ENCODE measurements at regions not wholly inside any gene's neighbourhood (a gene's known extent, or its start where the extent isn't known, plus 50 kb on each side); places are given as distances from the start of the nearest gene placed in this dataset.
"Not testable (repeated sequence)": the region's sequence is repeated elsewhere in the genome, so short reads cannot be mapped to it uniquely, and the experiment has no call there.

GRCh38 chr4:115548123-115548522 is 434.7 kb upstream of the NDST4 start:
- DNase-seq, result no peak

DNA sequence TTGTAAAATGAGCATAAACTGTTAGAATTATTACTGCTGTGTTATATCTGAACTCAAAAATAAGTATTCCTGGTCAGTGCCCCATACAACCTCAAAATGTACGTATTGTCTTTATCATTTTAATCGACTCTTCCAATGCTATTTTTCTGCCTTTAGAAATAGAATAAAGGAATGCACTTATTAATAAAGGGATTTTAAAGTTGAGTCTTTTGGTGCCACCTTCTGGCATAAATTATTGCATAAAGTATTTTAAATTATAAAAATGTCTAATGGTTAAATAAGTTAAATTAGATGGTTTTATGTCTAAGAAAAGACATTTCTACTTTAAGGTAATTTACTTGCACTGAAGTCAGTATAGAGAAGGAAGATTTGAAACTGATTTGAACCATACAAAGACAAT is 424.0 kb upstream of the NDST4 start:
- no peak for DNase-seq

- no peak for DNase-seq
Measured at GRCh38 chr4:115529126-115529525, 415.7 kb upstream of the NDST4 start.

DNA sequence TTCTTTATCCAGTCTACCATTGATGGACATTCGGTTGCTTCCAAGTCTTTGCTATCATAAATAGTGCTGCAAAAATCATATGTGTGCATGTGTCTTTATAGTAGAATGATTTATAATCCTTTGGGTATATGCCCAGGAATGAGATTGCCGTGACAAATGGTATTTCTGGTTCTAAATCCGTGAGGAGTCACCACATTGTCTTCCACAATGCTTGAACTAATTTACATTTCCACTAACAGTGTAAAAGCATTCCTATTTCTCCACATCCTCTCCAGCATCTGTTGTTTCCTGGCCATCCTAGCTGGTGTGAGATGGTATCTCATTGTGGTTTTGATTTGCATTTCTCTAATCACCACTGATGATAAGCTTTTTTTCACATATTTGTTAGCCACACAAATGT is 406.1 kb upstream of the NDST4 start:
- DNase-seq, result not testable (repeated sequence)

- no peak for DNase-seq
Measured at GRCh38 chr4:115515772-115516171, 402.4 kb upstream of the NDST4 start.

- DNase-seq, result no peak
Measured at GRCh38 chr4:115515366-115515765, 401.9 kb upstream of the NDST4 start.

- no peak for DNase-seq
Measured at GRCh38 chr4:115514675-115515074, 401.3 kb upstream of the NDST4 start.

DNA sequence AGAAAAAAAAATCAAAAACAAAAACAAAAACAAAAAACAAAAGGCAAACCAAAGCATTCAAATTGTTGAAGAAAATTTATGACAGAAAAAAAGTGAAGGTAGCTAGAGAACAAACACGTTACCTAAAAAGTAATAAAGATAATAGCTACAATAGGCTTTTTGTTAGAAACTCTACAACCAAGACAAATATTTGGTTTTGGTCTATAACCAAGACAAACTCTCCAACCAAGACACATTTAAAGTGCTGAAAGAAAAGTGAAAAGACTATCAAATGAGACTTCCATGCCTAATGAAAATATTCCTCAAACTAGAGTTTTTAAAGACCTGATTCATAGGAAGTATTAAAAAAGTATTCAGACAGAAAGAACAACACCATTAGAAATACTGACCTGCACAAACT is 391.9 kb upstream of the NDST4 start:
- no peak for DNase-seq

- no peak for DNase-seq
Measured at GRCh38 chr4:115501656-115502055, 388.2 kb upstream of the NDST4 start.

GRCh38 chr4:115493770-115494169 is 380.4 kb upstream of the NDST4 start:
- DNase-seq, result not testable (repeated sequence)

DNA sequence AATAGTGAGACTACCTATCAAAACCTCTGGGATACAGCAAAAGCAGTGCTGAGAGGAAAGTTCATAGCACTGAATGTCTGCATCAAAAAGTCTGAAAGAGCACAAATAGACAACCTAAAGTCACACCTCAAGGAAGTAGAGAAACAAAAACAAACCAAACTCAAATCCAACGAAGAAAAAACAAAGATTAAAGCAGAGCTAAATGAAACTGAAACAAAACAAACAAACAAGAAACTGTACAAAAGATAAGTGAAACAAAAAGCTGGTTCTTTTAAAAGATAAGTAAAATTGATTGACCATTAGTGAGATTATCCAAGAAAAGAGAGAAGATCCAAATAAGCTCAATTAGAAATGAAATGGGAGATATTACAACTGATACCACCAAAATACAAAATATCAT is 378.3 kb upstream of the NDST4 start:
- no peak for DNase-seq

GRCh38 chr4:115489279-115489678 is 375.9 kb upstream of the NDST4 start:
- DNase-seq, result no peak

- no peak for DNase-seq
Measured at GRCh38 chr4:115485402-115485801, 372.0 kb upstream of the NDST4 start.

DNA sequence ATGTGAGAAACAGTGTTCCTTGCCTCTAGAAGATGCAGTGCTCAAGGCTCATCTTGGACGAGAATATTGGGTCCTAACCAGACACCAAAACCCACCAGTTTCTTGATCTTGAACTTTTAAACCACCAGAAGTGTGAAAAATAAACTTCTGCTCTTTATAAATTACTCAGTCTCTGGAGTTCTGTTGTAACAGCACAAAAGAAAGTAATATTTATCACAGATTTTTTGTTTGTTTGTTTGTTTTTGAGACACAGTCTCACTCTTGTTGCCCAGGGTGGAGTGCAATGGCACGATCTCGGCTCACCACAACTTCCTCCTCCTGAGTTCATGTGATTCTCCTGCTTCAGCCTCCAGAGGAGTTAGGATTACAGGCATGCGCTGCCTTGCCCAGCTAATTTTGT is 371.1 kb upstream of the NDST4 start:
- DNase-seq, result no peak

- DNase-seq, result no peak
Measured at GRCh38 chr4:115470763-115471162, 357.3 kb upstream of the NDST4 start.

DNA sequence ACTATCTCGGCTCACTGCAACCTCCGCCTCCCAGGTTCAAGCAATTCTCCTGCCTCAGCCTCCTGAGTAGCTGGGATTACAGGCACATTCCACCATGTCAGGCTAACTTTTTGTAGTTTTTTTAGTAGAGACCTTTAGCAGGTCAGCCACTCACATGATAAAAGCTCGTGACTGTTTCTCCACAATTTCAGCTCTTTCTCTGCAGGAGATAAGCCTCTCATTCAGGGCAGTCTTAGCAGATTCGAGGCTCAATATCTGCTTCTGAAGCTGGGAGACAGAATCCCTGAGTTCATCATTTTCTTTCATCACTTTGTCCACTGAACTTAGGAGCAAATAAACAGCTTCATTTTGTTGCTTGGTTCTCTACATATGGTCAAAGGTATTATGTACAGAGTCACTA is 345.9 kb upstream of the NDST4 start:
- not testable (repeated sequence) for DNase-seq

DNA sequence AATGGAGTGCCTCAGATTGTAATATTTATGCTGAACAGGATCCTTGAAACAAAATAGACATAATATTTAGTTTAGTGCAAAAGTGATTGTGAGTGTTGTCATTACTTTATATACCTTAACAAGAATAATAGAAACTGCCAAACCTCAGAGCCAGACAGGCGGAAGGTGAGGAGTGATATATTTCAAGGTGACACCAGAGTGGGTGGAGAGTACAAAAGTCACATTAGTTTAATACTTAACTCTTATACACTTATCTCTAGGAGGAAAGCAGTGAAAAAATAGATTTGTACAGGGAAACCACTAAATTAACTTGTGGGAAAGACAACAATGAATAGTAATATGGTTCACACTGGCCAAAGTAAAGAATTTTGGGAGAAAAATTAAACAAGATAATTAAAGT is 342.8 kb upstream of the NDST4 start:
- DNase-seq, result no peak

- DNase-seq, result no peak
Measured at GRCh38 chr4:115454228-115454627, 340.8 kb upstream of the NDST4 start.

- no peak for DNase-seq
Measured at GRCh38 chr4:115453416-115453815, 340.0 kb upstream of the NDST4 start.

DNA sequence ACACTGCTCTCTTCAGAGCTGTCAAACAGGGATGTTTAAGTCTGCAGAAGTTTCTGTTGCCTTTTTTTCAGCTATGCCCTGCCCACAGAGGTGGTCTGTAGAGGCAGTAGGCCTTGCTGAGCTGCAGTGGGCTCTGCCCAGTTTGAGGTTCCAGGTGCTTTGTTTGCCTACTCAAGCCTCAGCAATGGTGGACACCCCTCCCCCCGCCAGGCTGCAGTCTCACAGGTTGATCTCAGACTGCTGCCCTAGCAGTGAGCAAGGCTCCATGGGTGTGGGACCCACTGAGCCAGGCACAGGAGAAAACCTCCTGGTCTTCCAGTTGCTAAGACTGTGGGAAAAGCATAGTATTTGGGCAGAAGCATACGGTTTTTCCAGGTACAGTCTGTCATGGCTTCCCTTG is 338.8 kb upstream of the NDST4 start:
- DNase-seq, result not testable (repeated sequence)

- DNase-seq, result no peak
Measured at GRCh38 chr4:115437739-115438138, 324.3 kb upstream of the NDST4 start.

- no peak for DNase-seq
Measured at GRCh38 chr4:115433491-115433890, 320.1 kb upstream of the NDST4 start.

DNA sequence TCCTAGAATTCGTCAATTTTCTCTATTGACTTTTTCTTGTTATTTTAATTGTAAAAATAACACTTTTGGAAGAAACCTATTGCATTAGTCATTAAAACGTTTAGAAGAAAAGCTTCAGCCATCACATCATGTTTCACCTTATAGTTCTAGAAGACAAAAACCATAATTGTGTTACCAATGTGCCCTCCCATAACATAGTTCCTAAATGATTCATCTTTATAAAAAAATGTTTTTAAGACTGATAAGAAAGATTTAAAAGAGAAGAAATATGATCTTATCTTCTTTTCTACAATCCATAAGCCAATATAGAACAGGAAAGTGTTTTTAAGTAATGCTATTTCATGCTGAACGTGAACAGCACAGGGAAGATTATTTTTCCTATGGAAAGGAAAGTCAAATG is 316.6 kb upstream of the NDST4 start:
- DNase-seq, result no peak

- DNase-seq, result no peak
Measured at GRCh38 chr4:115428455-115428854, 315.0 kb upstream of the NDST4 start.

DNA sequence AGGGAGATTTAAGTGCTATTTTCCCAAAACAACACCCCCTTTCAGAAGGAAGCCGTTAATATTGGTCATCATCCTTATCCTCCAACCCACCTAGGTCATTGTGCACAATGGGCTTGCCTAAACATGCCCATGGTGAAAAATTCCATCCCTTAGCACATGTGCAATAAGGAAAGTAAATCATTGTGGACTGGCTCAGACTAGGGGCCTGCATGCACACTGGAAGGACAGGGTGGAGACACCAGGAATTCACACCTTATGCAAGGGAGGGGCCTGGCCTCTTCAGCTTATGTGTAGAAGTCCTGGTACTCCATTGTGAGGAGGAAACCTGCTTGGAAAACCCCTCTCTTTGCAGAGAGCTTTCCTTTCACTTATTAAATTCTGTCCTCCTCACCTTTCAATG is 311.4 kb upstream of the NDST4 start:
- no peak for DNase-seq

All from CD4-positive, alpha-beta T cell treated with Interleukin-4 for 1 hour (primary cell).